PFSK-1 (cell line): ENCODE measurements at regions not wholly inside any gene's neighbourhood (a gene's known extent, or its start where the extent isn't known, plus 50 kb on each side); places are given as distances from the start of the nearest gene placed in this dataset.

Source experiments
- POLR2AphosphoS5 ChIP-seq: IDR thresholded peaks from 2 replicates; pipeline ENCODE4 v1.6.1; 2012; ENCODE audit warnings: low read depth, mild to moderate bottlenecking, control low read depth, low read length, moderate library complexity
- SIN3A ChIP-seq: IDR thresholded peaks from 2 replicates; pipeline ENCODE4 v1.6.1; 2012; ENCODE audit warnings: mild to moderate bottlenecking, low read length, moderate library complexity, borderline replicate concordance; ENCODE audit not compliant: insufficient read depth
- TAF1 ChIP-seq: IDR thresholded peaks from 2 replicates; pipeline ENCODE4 v1.6.1; 2012; ENCODE audit warnings: low read length, control low read depth, borderline replicate concordance; ENCODE audit not compliant: insufficient read depth
- TF ChIP-seq, protein P1 (sequence below), 2 experiments: IDR thresholded peaks; 2 replicates each; pipeline versions ENCODE4 v1.6.1 to v1.8.0; 2011 to 2012; ENCODE audit warnings: low read depth in 2 of 2, low read length in 2 of 2, control low read depth in 1 of 2, inconsistent platforms in 1 of 2, mild to moderate bottlenecking in 1 of 2, moderate library complexity in 1 of 2; ENCODE audit not compliant: insufficient read depth in 1 of 2

DNA sequence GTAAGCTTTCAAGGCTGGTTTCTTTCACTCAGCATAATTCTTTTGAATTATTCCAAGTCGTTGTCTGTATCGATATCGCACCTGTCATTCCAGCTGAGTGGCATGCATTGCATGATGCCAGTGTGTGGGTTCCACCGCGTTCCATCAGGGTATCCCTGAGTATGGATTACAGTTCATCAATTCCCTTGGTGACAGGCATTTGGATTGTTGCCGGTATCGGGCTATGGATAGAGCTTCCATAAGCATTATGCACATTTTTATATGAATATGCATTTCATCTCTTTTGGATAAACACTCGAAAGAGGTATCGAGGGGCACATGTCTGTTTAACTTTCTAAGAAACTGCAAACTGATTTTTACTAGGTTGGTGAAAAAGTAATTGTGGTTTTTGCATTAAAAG, 698.8 kb downstream of the BRD1 start:
- TF ChIP-seq SIN3A (no peak), POLR2AphosphoS5 (no peak), TAF1 (no peak)
- TF ChIP-seq, protein P1, sequence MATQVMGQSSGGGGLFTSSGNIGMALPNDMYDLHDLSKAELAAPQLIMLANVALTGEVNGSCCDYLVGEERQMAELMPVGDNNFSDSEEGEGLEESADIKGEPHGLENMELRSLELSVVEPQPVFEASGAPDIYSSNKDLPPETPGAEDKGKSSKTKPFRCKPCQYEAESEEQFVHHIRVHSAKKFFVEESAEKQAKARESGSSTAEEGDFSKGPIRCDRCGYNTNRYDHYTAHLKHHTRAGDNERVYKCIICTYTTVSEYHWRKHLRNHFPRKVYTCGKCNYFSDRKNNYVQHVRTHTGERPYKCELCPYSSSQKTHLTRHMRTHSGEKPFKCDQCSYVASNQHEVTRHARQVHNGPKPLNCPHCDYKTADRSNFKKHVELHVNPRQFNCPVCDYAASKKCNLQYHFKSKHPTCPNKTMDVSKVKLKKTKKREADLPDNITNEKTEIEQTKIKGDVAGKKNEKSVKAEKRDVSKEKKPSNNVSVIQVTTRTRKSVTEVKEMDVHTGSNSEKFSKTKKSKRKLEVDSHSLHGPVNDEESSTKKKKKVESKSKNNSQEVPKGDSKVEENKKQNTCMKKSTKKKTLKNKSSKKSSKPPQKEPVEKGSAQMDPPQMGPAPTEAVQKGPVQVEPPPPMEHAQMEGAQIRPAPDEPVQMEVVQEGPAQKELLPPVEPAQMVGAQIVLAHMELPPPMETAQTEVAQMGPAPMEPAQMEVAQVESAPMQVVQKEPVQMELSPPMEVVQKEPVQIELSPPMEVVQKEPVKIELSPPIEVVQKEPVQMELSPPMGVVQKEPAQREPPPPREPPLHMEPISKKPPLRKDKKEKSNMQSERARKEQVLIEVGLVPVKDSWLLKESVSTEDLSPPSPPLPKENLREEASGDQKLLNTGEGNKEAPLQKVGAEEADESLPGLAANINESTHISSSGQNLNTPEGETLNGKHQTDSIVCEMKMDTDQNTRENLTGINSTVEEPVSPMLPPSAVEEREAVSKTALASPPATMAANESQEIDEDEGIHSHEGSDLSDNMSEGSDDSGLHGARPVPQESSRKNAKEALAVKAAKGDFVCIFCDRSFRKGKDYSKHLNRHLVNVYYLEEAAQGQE (IDR thresholded peaks at IDR 0.05; ENCODE audit: insufficient read depth in 1 of 2, low read depth in 2 of 2, low read length in 2 of 2): no peak
